Neural cell (in vitro differentiated cells): ENCODE measurements at regions not wholly inside any gene's neighbourhood (a gene's known extent, or its start where the extent isn't known, plus 50 kb on each side); places are given as distances from the start of the nearest gene placed in this dataset.

Experiments
- CTCF ChIP-seq: fragments of 450-650 bp; IDR thresholded peaks from 2 replicates; pipeline ENCODE4 v1.5.1; 2014; ENCODE audit warnings: antibody characterized with exemption, mild to moderate bottlenecking, moderate library complexity; ENCODE audit not compliant: poor library complexity, severe bottlenecking
- POLR2AphosphoS5 ChIP-seq: IDR thresholded peaks from 2 replicates; pipeline ENCODE4 v1.6.1; 2012

- no peak for TF ChIP-seq POLR2AphosphoS5
- no peak for TF ChIP-seq CTCF
Observed at GRCh38 chrX:45381841-45382240, 181.2 kb upstream of the DIPK2B start.
